ENCODE measurements at regions not wholly inside any gene's neighbourhood (a gene's known extent, or its start where the extent isn't known, plus 50 kb on each side); places are given as distances from the start of the nearest gene placed in this dataset.
"Not testable (repeated sequence)": the region's sequence is repeated elsewhere in the genome, so short reads cannot be mapped to it uniquely, and the experiment has no call there.

DNA sequence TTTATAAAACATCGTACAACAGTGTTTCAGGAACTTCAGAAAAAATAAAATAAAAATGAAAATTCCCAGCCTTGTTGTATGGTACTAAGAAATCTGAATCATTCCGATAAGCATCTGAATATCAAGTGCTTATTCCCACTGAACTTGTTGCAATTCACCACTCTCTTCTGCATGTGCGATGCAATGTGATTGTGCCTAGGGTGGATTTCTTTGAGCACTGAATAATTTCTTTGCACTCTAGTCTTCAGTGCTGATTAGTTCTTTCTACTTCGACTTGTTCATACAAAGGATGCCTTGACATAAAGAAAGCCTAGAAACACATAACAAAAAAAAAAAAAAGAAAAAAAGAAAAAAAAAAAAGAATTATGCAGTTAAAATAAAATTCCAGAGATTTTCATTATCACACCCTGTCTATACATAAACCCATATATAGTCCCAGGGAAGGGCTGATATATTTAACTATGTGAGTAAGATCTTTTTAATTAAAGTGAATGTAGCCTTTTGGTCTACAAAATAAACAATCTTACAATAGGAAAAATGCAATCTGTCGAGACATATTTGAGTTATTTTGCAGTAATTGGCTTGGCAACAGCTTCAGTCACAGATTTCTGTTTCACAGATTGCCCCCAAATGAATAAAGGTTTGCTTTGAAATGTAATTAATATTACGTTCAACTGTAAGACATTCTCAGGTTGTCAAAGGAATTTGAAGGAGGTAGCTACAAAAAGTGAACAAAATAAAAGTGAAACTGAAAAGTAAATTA is 1118.9 kb upstream of the CELF2 start:
- DNase-seq: no peak

DNA sequence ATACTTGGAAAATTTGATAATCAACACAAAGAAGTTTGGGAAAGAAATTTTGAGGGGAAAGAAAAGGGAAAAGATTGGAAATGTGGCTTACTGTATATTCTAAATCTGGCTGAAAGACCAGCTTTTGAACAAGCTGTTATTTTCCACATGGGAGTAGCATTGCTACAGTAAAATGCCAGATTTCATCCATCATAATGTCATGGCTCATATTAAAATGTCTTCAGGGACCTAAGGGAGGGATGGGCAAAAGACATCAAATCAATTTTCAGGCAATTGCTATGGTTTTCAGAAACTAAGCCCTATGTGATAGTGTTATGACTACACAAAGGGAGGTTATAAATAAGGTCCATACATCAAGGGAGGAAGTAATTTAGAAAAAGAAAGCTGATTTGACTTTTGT is 1116.9 kb upstream of the CELF2 start:
- DNase-seq: no peak

GRCh38 chr10:9901971-9902370 is 1115.7 kb upstream of the CELF2 start:
- DNase-seq: no peak

DNA sequence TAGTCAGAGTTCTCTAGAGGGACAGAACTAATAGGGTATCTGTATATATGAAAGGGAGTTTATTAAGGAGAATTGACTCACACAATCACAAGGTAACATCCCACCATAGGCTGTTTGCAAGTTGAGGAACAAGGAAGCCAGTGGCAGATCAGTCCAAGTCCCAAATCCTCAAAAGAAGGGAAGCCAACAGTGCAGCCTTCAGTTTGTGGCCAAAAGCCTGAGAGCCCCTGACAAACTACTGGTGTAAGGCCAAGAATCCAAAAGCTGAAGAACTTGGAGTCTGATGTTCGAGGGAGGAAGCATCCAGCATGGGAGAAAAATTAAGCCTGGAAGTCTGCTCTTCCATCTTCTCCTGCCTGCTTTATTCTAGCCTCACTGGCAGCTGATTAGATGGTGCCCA is 1107.2 kb upstream of the CELF2 start:
- DNase-seq: no peak

DNA sequence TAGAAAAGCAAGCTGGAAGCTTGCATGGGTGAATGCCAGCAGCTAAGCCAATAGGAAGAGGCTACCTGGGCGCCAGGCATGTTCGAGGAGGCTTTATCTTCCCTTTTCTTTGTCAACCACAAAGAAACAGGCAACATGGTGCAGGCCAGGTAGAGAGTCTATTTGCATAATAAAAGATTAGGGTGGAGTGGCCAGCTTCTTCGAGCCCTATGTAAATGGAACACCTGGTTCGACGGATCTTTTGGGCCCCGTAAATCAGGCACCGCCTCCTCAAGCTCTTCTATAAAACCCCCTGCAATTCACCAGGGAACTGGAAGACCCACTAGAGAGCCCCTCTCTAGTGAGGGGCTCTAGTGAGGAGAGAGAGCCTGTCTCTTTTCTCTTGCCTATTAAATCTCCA is 1106.2 kb upstream of the CELF2 start:
- DNase-seq: no peak

- no peak for DNase-seq
Measured at GRCh38 chr10:9913876-9914514, 1103.7 kb upstream of the CELF2 start.

DNA sequence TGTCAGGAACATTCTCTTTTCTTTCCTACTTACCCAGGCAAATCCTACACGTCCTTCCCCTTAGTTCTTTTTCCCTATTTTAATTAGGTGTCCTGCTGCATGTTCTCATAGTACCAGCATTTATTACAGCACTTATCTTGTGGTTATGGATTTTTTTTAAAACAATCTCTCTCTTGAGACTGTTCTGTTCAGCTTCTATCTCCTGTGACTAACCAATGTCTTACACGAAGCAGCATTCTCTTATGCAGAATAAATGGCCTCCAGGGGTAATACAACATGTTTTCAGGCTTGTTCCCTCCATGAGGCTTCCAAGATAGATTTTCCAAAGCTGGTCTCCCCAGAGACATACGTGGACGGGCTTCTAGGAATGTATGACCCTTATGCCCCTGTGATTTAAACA is 1096.1 kb upstream of the CELF2 start:
- no peak for DNase-seq

- DNase-seq: no peak
Measured at GRCh38 chr10:9922126-9922870, 1095.4 kb upstream of the CELF2 start.

- DNase-seq: no peak
Measured at GRCh38 chr10:9926003-9926402, 1091.7 kb upstream of the CELF2 start.

- no peak for DNase-seq
Measured at GRCh38 chr10:9926881-9927280, 1090.8 kb upstream of the CELF2 start.

DNA sequence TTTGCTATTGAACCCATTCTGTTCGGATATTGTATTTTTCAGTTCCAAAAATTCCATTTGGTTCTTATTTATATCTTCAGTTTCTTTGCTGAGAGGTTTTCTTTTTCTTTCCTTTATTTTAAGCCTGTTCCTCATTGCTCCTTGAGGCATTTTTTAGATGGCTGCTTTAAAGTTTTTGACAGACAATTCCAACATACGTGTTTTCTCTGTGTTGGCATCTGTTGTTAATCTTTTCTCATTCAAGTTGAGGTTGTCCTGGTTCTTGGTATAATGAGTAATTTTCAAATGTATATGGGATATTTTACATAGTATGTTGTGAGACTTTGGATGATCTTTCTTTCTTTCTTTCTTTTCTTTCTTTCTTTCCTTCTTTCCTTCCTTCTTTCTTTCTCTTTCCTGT is 1078.0 kb upstream of the CELF2 start:
- no peak for DNase-seq

DNA sequence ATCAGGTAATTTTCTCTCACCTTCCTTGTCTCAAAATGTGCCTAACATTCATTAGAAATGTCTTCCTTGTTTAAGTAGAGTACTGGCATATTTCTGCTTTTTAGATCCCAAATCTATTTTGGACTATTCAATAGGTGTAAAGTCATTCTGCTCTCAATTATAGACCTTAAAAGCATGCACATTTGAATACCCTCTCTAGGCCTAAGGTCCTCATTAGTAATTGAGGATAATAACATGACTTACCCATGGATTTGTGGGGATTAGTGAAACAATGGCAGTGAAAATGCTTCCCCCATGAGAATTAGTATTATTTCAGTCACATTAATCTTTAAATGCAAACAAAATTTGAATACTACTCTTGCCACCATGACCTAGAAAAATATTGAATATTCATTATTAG is 1073.0 kb upstream of the CELF2 start:
- DNase-seq: no peak

DNA sequence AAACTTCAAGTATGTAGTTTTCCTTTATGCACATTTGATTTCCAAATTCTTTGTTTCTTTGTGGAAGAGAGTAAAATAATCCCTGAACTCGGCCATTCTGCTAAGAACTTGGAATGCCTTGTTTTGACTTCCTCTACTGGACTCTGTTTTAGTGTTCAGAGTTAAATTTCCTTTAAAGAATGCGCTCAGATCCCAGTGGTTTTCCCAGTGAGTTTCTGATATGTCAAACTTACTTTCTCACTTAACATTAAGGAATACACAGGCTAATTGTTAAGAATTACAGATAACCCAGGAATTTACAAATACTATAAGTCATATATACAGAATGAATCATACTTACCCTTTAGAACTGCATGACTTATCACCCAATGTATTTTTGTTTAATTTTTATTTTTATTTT is 1067.6 kb upstream of the CELF2 start:
- DNase-seq: no peak

- DNase-seq: no peak
Measured at GRCh38 chr10:9951481-9952257, 1066.0 kb upstream of the CELF2 start.

DNA sequence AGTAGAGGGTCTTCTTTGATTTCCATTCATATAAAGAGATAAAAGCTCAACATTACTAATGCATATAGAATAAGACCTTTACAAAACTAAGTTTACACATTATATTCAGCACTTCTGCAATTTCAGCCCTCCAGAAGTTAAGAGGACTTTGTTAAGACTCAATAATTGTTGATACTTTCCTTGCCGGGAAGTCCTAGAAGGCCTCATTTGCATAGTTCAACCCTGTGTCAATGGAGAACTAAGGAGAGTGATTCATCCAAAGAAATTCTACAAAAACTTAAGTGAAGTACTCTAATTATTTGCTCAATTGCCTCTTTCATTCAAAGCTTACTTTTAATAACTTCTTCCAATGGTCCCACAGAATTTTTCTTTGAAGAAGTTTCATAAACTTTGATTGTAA is 1060.3 kb upstream of the CELF2 start:
- DNase-seq: no peak

DNA sequence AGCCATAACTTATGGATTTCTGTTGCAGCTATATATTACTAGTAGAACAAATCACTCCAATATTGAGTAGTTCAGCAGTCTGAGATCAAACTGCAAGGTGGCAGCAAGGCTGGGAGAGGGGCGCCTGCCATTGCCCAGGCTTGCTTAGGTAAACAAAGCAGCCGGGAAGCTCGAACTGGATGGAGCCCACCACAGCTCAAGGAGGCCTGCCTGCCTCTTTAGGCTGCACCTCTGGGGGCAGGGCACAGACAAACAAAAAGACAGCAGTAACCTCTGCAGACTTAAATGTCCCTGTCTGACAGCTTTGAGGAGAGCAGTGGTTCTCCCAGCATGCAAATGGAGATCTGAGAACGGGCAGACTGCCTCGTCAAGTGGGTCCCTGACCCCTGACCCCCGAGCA is 1059.8 kb upstream of the CELF2 start:
- DNase-seq: not testable (repeated sequence)

DNA sequence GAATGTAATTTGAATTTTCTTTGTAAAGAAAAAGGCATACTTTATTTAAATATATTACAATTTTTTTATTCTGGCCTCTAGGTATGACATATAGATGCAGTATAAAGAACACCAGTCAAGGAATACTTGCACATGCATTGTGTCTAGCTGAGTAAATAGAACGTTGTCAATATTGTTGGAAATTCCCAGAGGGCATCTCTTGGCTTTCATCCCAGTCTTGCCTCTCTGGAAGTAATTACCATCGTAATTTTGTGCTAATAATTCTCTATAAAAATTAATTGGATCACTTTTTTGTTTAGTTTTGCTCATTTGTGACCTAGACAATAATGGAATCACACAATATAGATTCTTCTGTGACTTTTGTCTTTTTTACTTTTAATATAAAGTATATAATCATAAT is 1052.3 kb upstream of the CELF2 start:
- no peak for DNase-seq

GRCh38 chr10:9986786-9987185 is 1030.9 kb upstream of the CELF2 start:
- no peak for DNase-seq

DNA sequence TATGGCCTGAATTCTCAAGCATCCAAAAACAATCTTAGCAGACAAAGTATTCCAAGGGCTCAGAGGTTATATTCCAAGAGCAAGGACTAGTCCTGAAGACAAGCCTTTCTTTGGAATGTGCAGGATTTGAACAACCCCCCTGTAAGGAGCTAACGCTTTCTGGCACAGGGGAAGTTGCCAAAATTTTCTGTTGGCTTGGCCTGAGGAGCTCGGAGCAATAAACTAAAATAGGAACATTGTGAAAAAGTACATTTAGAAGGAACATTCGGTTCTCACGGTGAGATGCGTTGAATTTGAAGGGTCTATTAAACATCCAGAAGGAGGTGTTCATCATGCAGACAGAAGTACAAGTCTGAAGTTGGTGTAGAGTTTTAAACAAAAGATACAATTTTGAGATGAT is 1030.5 kb upstream of the CELF2 start:
- DNase-seq: no peak

DNA sequence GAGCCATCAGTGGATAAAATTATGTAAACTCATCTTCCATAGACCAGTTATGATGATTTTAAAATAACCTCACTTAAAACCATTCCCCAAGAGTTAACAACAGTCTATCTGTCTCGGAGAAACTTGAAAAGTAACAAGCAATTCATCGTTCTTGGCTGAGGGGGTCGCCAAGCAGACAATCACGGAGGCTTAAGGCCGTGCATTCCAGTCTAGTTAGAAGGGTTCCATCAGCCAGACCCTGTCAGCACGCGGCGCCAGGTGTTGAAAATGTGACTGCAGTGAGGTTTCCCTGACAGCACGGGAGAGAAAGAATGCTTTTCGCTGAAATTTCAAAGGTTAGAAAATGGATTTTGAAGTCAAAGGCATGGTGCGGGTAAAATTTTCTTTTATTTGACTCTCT is 1025.0 kb upstream of the CELF2 start:
- DNase-seq: no peak

DNA sequence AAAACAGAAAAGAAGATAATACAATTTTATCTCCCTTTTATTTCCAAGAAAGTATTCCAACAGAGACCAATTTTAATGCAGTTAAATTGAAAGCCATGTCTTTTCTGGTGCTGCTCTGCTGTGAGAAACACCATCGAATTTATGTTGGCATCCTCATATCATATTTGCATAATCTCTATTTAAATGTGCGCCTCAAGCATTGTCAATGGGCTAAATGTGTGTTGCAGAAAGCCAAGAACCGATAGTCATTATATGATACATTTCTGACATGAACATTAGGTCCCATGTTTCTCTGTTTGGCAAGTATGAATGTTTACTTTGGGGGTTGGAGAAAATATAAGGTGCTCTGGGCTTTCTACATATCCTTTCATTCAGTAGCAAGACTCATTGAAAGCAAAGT is 1023.5 kb upstream of the CELF2 start:
- no peak for DNase-seq

DNA sequence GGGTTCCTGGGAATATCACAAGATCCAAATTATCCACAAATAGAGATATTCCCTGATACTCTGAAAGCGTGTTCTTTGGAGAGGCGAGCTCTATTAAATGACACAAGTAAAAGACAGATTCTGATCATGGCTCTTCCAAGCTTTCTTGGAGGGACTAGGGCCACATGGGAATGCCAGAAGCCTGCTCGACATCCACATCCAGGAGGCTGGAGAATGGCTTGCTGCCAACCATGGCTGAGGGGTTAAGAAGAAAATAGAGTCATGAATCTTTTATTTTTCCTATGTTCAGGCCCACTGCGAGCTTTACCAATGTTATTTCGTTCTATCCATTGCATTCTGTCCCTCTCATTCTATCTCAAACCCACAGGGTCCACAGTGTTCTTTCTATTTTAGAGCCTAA is 1018.0 kb upstream of the CELF2 start:
- no peak for DNase-seq

DNA sequence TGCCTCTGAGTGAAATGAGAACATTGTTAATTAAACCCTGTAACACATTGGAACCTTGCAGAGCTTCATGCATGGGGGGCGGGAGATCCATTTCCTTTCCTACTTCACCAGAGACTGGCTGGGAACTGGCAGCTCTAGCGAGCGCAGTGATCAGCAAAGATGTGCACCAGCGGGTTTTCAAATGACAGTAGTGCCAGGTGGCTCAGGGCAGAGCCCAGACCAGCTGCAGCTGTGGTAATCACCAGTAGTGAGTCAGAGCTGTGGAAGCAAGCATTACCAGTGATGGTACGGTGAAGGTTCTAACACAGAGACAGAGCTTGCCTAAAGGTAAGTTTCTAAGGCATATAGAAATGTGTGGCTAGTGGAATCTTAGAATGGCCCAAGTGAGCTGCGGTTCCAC is 1009.7 kb upstream of the CELF2 start:
- DNase-seq: no peak

All from stimulated activated CD4-positive, alpha-beta T cell treated with anti-CD3 and anti-CD28 coated beads, Interleukin-2, amount 100 ng/mL, for 24 hours (primary cell).